ENCODE measurements at regions not wholly inside any gene's neighbourhood (a gene's known extent, or its start where the extent isn't known, plus 50 kb on each side); places are given as distances from the start of the nearest gene placed in this dataset.

GRCh38 chr10:28733245-28733644, 55.9 kb downstream of the BAMBI start:
- H3K27ac ChIP-seq: no peak overlapping the region
- TF ChIP-seq CTCF (conservative IDR thresholded peaks at IDR 0.05) (no peak), ZFX (IDR thresholded peaks at IDR 0.05) (no peak)

GRCh38 chr10:28733647-28734046, 56.3 kb downstream of the BAMBI start:
- no peak overlapping the region for H3K27ac ChIP-seq

GRCh38 chr10:28734938-28735759, 57.8 kb downstream of the BAMBI start:
- H3K27ac ChIP-seq: no peak overlapping the region

More at GRCh38 chr10:28733647-28734046, 56.3 kb downstream of the BAMBI start:
- TF ChIP-seq CTCF (conservative IDR thresholded peaks at IDR 0.05): no peak
- no peak for TF ChIP-seq ZFX (IDR thresholded peaks at IDR 0.05)

GRCh38 chr10:28737096-28737495, 59.8 kb downstream of the BAMBI start:
- TF ChIP-seq ZFX (IDR thresholded peaks at IDR 0.05): no peak
- TF ChIP-seq CTCF (conservative IDR thresholded peaks at IDR 0.05): no peak
- H3K27ac ChIP-seq: no peak overlapping the region

More at GRCh38 chr10:28734938-28735759, 57.8 kb downstream of the BAMBI start:
- no peak for TF ChIP-seq CTCF (conservative IDR thresholded peaks at IDR 0.05)
- no peak for TF ChIP-seq ZFX (IDR thresholded peaks at IDR 0.05)

GRCh38 chr10:28738200-28738599, 60.9 kb downstream of the BAMBI start:
- H3K27ac ChIP-seq: no peak overlapping the region
- TF ChIP-seq CTCF (conservative IDR thresholded peaks at IDR 0.05) (peak; percentile 41), ZFX (IDR thresholded peaks at IDR 0.05) (no peak)

- no peak for TF ChIP-seq ZFX (IDR thresholded peaks at IDR 0.05)
- TF ChIP-seq CTCF (conservative IDR thresholded peaks at IDR 0.05): no peak
- H3K27ac ChIP-seq: no peak overlapping the region
Measured at GRCh38 chr10:28743576-28743975, 66.3 kb downstream of the BAMBI start.

GRCh38 chr10:28744069-28744768, 66.9 kb downstream of the BAMBI start:
- TF ChIP-seq CTCF (conservative IDR thresholded peaks at IDR 0.05) (no peak), ZFX (IDR thresholded peaks at IDR 0.05) (no peak)
- H3K27ac ChIP-seq: no peak overlapping the region
